Limb (tissue), 2 donors: ENCODE measurements at regions not wholly inside any gene's neighbourhood (a gene's known extent, or its start where the extent isn't known, plus 50 kb on each side); places are given as distances from the start of the nearest gene placed in this dataset.
"Not testable (repeated sequence)": the region's sequence is repeated elsewhere in the genome, so short reads cannot be mapped to it uniquely, and the experiment has no call there.

Experiments
- DNase-seq, 2 donors: peaks; one replicate each; pipeline ENCODE4 v3.0.0-alpha.2; 2016; ENCODE audit errors: extremely low spot score in 2 of 2

DNA sequence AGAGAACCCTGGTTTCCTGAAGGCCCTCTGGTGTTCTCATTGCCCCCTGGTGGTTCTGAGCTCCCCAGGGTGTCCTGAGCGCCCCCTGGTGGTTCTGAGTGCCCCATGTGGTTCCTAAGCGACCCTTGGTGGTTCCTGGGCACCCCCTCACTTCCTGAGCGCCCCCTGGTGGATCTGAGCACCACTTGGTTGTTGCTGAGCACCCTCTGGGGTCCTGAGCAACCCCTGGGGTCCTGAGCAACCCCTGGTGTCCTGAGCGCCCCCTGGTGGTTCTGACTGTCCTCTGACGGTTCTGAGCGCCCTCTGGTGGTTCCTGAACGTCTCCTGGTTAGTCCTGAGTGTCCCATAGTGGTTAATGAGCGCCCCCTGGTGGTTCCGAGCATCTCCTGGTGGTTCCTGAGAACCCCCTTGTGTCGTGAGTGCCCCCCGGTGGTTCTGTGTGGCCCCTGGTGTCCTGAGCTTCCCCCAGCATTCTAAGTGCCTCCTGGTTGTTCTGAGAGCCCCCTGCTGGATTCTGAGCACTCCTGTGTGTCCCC, 568.3 kb downstream of the TMEM121 start:
- DNase-seq, result no peak

DNA sequence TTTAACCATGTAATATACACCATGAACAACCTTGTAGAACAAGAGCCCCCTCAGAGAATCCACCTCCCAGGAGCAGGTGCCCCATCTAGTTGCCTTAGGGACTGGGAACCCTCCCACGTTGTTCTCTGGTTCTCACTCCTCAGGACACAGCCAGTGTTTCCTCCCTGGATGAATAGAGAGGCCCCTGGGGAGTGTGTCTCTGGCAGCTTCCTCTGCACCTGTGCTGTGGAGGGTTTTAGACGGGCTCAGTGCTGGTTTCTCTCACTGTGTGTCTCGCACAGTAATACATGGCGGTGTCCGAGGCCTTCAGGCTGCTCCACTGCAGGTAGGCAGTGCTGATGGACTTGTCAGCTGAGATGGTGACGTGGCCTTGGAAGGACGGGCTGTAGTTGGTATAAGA, 581.3 kb downstream of the TMEM121 start:
- no peak for DNase-seq

DNA sequence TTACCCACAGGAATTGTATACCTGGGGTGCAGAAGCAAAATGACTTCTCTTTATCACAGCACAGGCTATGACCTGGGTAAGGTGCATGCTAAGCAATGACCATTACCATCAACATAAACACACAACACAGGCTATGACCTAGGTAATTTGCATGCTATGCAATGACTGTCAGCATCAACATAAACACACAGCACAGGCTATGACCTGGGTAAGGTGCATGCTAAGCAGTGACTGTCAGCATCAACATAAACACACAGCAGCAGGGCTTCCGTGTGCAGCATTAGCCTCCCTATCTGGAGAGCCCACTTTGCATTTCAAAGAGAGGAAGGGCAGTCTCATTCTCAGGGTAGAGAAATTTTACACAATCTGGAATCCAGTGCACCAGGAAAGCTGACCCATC, 583.0 kb downstream of the TMEM121 start:
- no peak for DNase-seq

- DNase-seq, result no peak
Observed at GRCh38 chr14:106115401-106115800, 589.0 kb downstream of the TMEM121 start.

GRCh38 chr14:106116339-106116930, 590.1 kb downstream of the TMEM121 start:
- not testable (repeated sequence) for DNase-seq

GRCh38 chr14:106120101-106120500, 593.7 kb downstream of the TMEM121 start:
- no peak for DNase-seq

DNA sequence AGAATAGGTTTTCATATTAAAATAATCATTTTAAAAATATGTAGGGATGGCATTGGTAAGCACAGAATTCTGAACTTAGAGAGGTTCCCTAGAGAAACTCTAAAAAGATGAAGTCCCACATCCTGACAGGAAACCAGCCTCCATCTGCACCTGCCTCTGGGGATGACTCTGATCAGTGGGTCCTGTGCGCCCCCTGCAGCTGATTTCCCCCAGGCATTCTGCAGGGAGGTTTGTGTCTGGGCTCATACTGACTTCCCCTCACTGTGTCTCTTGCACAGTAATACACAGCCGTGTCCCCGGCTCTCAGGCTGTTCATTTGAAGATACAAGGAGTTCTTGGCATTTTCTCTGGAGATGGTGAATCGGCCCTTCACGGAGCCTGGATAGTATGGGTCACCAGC, 602.9 kb downstream of the TMEM121 start:
- DNase-seq, result no peak

DNA sequence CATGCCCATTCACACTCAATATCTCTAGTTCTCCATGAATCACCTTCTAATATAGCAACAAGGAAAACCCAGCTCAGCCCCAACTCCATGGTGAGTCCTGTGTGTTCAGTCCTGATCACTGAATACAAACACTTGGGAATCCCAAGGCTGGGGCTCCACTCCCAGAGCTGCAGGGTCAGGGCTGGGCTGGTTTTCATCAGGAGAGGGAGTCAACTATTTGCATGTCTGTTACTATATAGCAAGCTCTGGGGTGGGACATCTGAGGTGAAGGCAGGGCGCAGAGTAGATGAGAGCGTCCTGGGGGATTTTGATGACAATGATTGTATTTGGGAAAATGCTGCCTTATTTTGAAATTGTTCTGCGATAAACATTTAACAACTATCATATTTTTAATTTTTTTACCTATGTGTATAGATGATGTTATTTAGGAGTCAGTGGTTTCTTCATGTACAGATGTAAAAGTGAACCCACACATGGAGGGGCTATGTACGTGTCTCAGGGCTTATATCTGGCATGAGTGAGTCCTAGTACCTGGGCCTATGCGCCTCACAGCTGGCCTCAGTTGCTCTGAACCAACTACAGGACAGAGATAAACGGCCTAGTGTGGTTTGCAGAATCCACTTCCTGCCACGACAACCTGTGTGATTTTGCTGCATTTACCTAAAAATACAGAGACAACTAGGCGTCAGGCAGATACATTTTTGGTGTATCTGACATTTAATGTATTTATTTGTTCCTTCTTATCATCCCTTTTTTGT, 603.7 kb downstream of the TMEM121 start:
- DNase-seq, result not testable (repeated sequence)

DNA sequence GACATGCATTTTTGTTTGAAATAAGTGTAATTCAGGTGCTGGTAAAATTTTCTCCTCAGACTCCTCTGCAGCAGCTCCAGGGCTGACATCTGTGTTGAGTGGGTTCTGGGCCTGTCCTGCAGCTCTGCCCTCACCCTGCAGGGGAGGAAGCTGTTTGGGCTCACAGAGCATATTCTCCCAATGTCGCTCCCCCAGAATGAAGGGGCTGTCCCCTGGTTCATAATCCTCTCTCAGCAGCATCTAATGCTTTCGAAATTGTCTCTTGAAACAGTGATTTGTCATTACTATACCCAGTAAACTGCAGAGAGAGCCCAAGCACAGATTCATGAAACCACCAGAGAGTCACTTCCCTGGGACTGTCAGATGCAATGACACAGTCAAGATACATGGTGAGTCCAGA, 606.7 kb downstream of the TMEM121 start:
- not testable (repeated sequence) for DNase-seq

- DNase-seq, result no peak
Observed at GRCh38 chr14:106134886-106135285, 608.5 kb downstream of the TMEM121 start.

DNA sequence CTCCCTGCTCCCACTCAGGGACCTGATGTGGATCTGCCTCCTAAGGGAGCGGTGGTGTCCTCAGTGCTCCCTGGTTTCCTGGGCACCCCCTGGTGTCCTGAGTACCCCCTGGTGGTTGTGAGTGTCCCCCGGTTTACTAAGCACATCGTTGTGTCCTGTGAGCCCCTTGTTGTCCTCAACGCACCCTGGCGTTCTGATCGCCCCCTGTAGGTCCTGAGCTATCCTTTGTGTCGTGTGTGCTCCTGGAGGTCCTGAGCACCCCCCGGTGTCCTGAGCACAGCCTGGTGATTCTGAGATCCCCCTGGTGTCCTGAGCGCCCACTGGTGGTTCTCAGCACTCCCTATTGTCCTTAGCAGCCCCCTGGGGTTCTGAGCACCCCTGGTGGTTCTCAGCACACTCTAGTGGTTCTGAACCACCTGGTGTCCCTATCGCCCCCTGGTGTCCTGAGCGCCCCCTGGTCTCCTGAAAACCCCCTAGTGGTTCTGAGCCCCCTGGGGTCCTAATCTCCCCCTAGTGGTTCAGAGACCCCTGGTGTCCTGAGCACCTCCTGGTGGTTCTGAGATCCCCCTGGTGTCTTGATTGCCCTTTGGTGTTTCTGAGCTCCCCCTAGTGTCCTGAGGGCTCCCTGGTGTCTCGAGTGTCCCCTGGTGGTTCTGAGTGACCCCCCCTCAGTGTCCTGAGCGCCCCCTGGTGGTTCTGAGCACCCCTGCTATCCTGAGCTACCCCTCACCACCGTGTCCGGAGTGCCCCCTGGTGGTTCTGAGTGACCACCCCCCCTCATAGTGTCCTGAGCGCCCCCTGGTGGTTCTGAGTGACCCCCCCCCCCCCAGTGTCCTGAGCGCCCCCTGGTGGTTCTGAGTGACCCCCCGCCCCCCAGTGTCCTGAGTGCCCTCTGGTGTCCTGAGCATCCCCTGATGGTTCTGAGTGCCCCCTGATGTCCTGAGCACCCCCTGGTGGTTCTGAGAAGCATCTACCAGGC, 615.1 kb downstream of the TMEM121 start:
- no peak for DNase-seq

DNA sequence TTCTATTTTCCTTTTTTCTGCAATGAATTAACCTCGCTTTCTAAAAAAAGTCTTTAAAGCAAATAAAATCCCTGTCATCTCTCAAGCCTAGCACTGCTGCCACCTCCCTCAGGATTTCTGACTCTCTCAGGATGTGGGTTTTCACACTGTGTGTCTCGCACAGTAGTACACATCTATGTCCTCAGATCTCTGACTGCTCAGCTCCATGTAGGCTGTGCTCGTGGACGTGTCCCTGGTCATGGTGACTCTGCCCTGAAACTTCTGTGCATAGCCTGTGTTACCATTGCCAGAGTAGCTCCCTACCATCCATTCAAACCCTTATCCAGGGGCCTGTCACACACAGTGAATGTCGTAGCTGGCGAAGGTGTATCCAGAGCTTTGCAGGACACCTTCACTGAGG, 619.3 kb downstream of the TMEM121 start:
- not testable (repeated sequence) for DNase-seq

DNA sequence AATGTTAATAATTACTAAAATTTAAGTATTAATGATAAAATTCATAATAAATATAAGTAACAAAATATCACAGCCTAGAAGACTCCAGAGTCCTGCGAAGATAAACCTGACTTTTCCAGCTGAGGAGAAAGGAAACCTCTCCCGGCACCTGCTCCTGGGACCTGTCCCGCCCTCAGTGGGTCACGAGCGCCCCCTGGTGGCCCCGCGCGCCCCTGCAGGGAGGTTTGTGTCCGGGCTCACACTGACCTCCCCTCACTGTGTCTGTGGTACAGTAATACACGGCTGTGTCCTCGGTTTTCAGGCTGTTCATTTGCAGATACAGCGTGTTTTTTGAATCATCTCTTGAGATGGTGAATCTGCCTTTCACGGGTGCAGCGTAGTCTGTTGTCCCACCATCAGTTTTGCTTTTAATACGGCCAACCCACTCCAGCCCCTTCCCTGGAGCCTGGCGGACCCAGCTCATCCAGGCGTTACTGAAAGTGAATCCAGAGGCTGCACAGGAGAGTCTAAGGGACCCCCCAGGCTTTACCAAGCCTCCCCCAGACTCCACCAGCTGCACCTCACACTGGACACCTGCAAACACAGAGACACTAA, 627.1 kb downstream of the TMEM121 start:
- not testable (repeated sequence) for DNase-seq

DNA sequence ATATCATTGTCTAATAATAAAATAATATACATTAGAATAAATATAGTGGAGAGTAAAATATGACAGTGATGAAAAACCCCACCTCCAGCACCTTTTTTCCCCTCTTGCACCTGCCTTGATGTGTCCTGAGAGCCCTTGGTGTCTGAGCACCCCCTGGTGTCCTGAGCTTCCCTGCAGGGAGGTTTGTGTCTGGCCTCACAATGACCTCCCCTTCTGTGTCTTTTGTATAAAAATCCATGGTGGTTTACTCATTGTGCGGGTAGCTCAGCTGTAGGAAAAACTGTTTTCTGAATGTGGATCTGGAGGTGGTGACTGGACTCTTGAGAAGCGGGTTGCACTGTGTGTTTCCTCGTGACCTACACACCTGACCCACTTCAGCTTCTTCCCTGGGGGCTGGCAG, 636.9 kb downstream of the TMEM121 start:
- no peak for DNase-seq

- not testable (repeated sequence) for DNase-seq
Observed at GRCh38 chr14:106163812-106164211, 637.4 kb downstream of the TMEM121 start.

DNA sequence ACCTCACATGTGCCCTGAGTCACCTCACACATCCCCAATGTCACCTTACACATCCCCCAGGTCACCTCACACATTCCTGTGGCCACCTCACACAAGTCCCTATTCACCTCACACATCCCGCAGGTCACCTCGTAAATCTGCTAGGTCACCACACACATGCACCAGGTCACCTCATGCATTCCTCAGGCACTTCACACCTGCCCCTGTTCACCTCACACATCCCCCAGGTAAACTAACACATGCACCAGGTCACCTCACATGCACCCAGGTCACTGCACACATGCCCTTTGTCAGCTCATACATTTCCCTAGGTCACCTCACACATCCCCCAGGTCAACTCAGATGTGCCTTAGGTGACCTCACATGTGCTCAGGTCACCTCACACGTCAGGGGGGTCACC, 639.8 kb downstream of the TMEM121 start:
- DNase-seq, result no peak

- no peak for DNase-seq
Observed at GRCh38 chr14:106166650-106167204, 640.3 kb downstream of the TMEM121 start.

GRCh38 chr14:106170163-106170658, 643.8 kb downstream of the TMEM121 start:
- DNase-seq, result not testable (repeated sequence)

GRCh38 chr14:106174206-106174605, 647.8 kb downstream of the TMEM121 start:
- no peak for DNase-seq
